ENCODE measurements at regions not wholly inside any gene's neighbourhood (a gene's known extent, or its start where the extent isn't known, plus 50 kb on each side); places are given as distances from the start of the nearest gene placed in this dataset.
"Not testable (repeated sequence)": the region's sequence is repeated elsewhere in the genome, so short reads cannot be mapped to it uniquely, and the experiment has no call there.

GRCh38 chr17:54353789-54354525 lies 531.2 kb downstream of the KIF2B start:
- H3K4me3 Mint-ChIP-seq = no peak overlapping the region
- no peaks in the 10 kb centered on the region for H3K4me1 Mint-ChIP-seq
- H3K36me3 Mint-ChIP-seq (ENCODE audit: low read depth) = no peaks in the 10 kb centered on the region
- DNase-seq = no peak
- ChIA-PET POLR2A (no interaction called here), CTCF (interaction anchor here (1.1 kb wide), 1 partner anchor 43 kb away, joined by 3 read pairs; no protein-coding TSS in a partner anchor)
- H3K9me3 Mint-ChIP-seq = peaks cover 17% of the 10 kb centered on the region
- H3K27ac Mint-ChIP-seq = no peak overlapping the region
- no peaks in the 10 kb centered on the region for H3K27me3 Mint-ChIP-seq

- H3K4me3 Mint-ChIP-seq; CTCF ChIA-PET; H3K36me3 Mint-ChIP-seq (ENCODE audit: low read depth); H3K9me3 Mint-ChIP-seq; H3K27me3 Mint-ChIP-seq; H3K4me1 Mint-ChIP-seq; H3K27ac Mint-ChIP-seq; POLR2A ChIA-PET; DNase-seq: not testable (repeated sequence)
These were observed 538.3 kb downstream of the KIF2B start for GRCh38 chr17:54361073-54361472.

GRCh38 chr17:54368906-54369305 lies 531.7 kb upstream of the TOM1L1 start:
- Mint-ChIP-seq H3K9me3 (peaks cover 2% of the 10 kb centered on the region), H3K27ac (no peak overlapping the region), H3K4me1 (no peaks in the 10 kb centered on the region), H3K4me3 (no peak overlapping the region), H3K27me3 (no peaks in the 10 kb centered on the region), H3K36me3 (ENCODE audit: low read depth) (no peaks in the 10 kb centered on the region)
- ChIA-PET POLR2A (no interaction called here), CTCF (no interaction called here)
- no peak for DNase-seq

DNA sequence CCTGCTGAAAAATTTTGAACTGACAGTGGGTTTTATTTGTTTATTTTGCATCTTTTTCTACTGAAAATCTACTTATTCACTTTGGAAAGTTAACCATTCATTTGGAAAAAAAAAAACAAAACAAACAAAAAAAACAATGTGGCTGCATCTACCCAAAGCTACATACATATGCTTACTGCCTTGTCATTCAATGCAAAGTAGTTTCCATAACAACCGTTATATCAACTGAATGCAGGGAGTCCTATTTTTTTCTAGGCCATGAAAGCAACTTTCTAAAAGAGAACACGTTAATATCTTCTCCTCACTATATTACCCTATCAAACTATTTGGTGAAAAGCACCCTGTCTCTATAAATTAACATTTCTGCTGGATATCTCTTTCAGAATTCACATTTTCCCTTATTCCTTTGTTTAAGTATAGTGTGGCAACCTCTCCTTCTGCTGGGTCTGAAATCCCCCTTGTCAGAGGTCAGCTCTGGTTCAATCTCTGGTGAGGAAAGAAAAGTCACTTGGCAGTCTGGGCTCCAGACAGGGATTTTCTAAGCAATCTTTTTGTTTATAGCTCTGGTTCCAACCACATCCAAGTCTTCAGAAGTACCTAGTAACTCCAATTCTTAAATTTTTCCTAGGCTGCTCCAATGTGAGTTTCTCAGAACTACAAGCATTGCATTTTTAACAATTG lies 528.4 kb upstream of the TOM1L1 start:
- no peak overlapping the region for H3K4me3 Mint-ChIP-seq
- no peaks in the 10 kb centered on the region for H3K4me1 Mint-ChIP-seq
- no peak for DNase-seq
- ChIA-PET CTCF (no interaction called here), POLR2A (no interaction called here)
- no peak overlapping the region for H3K27ac Mint-ChIP-seq
- peaks cover 4% of the 10 kb centered on the region for H3K9me3 Mint-ChIP-seq
- H3K27me3 Mint-ChIP-seq = no peaks in the 10 kb centered on the region
- no peaks in the 10 kb centered on the region for H3K36me3 Mint-ChIP-seq (ENCODE audit: low read depth)

DNA sequence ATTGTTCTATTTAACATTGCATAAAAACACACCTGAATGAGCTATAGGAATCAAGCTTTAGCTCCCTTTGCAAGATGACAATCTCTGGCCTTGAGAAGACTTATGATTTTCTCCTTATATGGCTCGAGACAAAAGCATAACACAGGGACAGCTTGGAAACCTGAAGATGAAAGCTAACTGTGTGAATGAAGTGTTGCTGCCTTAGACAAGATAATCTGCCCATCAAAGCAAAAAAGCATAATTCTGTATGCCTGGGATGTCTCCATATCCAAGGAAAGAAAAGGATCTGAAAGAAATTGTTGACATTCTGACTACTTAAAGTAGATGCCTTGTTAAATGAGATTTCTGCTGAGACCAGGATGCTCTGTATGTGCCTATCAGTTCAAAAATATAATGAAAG lies 526.7 kb upstream of the TOM1L1 start:
- ChIA-PET POLR2A (no interaction called here), CTCF (no interaction called here)
- Mint-ChIP-seq H3K27ac (no peak overlapping the region), H3K4me3 (no peak overlapping the region), H3K36me3 (ENCODE audit: low read depth) (no peaks in the 10 kb centered on the region), H3K27me3 (no peaks in the 10 kb centered on the region), H3K4me1 (no peaks in the 10 kb centered on the region), H3K9me3 (peaks cover 4% of the 10 kb centered on the region)
- no peak for DNase-seq

DNA sequence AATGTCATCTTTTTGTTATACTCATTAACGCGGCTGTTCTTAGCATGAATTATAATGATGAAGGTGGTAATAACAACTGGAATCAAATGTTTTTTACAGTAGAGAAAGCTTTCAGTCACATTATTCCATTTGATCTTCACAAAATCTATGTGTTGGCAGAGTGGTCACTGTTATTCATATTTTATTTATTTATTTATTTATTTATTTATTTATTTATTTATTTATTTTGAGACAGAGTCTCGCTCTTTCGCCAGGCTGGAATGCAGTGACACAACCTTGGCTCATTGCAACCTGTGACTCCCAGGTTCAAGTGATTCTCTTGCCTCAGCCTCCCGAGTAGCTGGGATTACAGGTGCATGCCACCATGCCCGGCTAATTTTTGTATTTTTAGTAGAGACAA lies 524.2 kb upstream of the TOM1L1 start:
- CTCF ChIA-PET; H3K9me3 Mint-ChIP-seq; H3K27ac Mint-ChIP-seq; H3K4me1 Mint-ChIP-seq; DNase-seq; H3K27me3 Mint-ChIP-seq; H3K4me3 Mint-ChIP-seq; POLR2A ChIA-PET; H3K36me3 Mint-ChIP-seq (ENCODE audit: low read depth): not testable (repeated sequence)

- Mint-ChIP-seq H3K27ac (no peak overlapping the region), H3K36me3 (ENCODE audit: low read depth) (no peaks in the 10 kb centered on the region), H3K4me1 (no peaks in the 10 kb centered on the region), H3K9me3 (peaks cover 3% of the 10 kb centered on the region), H3K4me3 (no peak overlapping the region), H3K27me3 (no peaks in the 10 kb centered on the region)
- ChIA-PET CTCF (no interaction called here), POLR2A (no interaction called here)
- DNase-seq = no peak
These were observed 519.2 kb upstream of the TOM1L1 start for GRCh38 chr17:54381482-54381881.

- H3K27me3 Mint-ChIP-seq = no peaks in the 10 kb centered on the region
- H3K9me3 Mint-ChIP-seq = peaks cover 3% of the 10 kb centered on the region
- ChIA-PET CTCF (no interaction called here), POLR2A (no interaction called here)
- no peak overlapping the region for H3K4me3 Mint-ChIP-seq
- H3K36me3 Mint-ChIP-seq (ENCODE audit: low read depth) = no peaks in the 10 kb centered on the region
- no peak overlapping the region for H3K27ac Mint-ChIP-seq
- no peak for DNase-seq
- H3K4me1 Mint-ChIP-seq = no peaks in the 10 kb centered on the region
These were observed 496.4 kb upstream of the TOM1L1 start for GRCh38 chr17:54404259-54404658.

DNA sequence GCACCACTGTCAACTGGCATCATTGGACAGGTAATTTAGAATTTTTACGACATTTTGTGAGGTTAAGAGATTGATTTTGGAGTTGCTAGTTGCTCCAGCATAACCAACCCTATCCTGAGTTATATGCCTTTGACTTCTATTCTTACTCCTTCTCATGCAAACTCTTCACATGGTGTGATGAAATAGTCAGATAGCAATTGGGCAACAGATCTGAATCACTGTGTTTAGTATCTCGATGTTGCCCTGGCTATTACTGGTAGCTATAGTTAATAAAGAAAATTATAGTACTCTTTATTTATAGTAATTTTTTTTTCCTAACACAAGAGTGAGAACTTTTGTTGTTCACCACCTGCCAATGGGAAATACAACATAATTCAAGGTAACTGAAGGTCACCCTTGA lies 494.8 kb upstream of the TOM1L1 start:
- H3K27me3 Mint-ChIP-seq = no peaks in the 10 kb centered on the region
- no peak for DNase-seq
- H3K4me3 Mint-ChIP-seq = no peak overlapping the region
- POLR2A ChIA-PET = no interaction called here
- H3K27ac Mint-ChIP-seq = no peak overlapping the region
- no peaks in the 10 kb centered on the region for H3K4me1 Mint-ChIP-seq
- CTCF ChIA-PET = no interaction called here
- peaks cover 3% of the 10 kb centered on the region for H3K9me3 Mint-ChIP-seq
- H3K36me3 Mint-ChIP-seq (ENCODE audit: low read depth) = no peaks in the 10 kb centered on the region

DNA sequence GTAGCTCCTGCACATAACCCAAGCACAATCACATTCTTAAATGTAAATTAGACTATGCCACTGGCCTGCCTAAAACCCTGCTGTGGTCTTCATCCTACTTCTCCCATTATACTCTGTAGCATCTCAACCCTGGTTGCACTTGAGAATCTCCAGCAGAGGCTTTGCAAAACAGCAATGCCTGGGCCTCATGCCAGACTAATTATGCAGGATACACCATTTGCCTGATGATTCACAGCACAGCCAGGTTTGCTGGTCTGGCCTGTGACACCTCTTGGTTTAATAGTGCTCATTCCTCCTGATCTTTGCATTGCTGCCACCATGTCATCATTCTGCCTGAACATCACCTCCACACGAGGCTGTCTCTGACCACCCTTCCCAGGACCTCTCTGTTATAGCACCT lies 491.9 kb upstream of the TOM1L1 start:
- Mint-ChIP-seq H3K9me3 (peaks cover 3% of the 10 kb centered on the region), H3K27ac (no peak overlapping the region), H3K4me3 (no peak overlapping the region), H3K36me3 (ENCODE audit: low read depth) (no peaks in the 10 kb centered on the region), H3K27me3 (no peaks in the 10 kb centered on the region), H3K4me1 (no peaks in the 10 kb centered on the region)
- no peak for DNase-seq
- POLR2A ChIA-PET = no interaction called here
- CTCF ChIA-PET = no interaction called here

GRCh38 chr17:54418467-54418866 lies 482.2 kb upstream of the TOM1L1 start:
- Mint-ChIP-seq H3K27me3 (no peaks in the 10 kb centered on the region), H3K4me3 (no peak overlapping the region), H3K4me1 (no peaks in the 10 kb centered on the region), H3K36me3 (ENCODE audit: low read depth) (no peaks in the 10 kb centered on the region), H3K27ac (no peak overlapping the region), H3K9me3 (peaks cover 11% of the 10 kb centered on the region)
- ChIA-PET CTCF (no interaction called here), POLR2A (no interaction called here)
- DNase-seq = no peak

DNA sequence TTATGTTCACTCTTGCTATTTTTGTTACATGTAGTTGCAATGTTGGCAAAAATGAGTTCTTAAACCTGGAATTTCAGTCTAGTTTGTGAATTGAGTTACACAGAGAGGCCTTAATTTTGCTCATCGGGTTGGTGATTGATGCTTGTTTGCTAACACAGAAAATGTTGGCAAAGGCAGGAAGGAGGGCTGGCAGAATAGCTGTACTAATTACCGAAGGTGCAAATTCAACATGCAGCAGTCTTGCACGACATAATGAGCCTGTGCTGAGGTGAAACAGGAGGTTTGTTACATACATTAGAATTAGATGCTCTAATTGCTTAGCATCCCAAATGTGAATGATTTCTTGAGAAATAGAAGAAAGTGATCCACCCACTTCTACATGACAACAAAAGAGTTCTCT lies 475.0 kb upstream of the TOM1L1 start:
- H3K27me3 Mint-ChIP-seq = no peaks in the 10 kb centered on the region
- ChIA-PET CTCF (no interaction called here), POLR2A (no interaction called here)
- H3K9me3 Mint-ChIP-seq = peaks cover 7% of the 10 kb centered on the region
- DNase-seq = no peak
- no peaks in the 10 kb centered on the region for H3K4me1 Mint-ChIP-seq
- H3K27ac Mint-ChIP-seq = no peak overlapping the region
- no peak overlapping the region for H3K4me3 Mint-ChIP-seq
- no peaks in the 10 kb centered on the region for H3K36me3 Mint-ChIP-seq (ENCODE audit: low read depth)

- no peak overlapping the region for H3K27ac Mint-ChIP-seq
- H3K36me3 Mint-ChIP-seq (ENCODE audit: low read depth) = no peaks in the 10 kb centered on the region
- no peaks in the 10 kb centered on the region for H3K27me3 Mint-ChIP-seq
- H3K9me3 Mint-ChIP-seq = peaks cover 7% of the 10 kb centered on the region
- no peak overlapping the region for H3K4me3 Mint-ChIP-seq
- no peak for DNase-seq
- H3K4me1 Mint-ChIP-seq = no peaks in the 10 kb centered on the region
- ChIA-PET CTCF (no interaction called here), POLR2A (no interaction called here)
These were observed 474.3 kb upstream of the TOM1L1 start for GRCh38 chr17:54426296-54426886.

GRCh38 chr17:54435966-54436365 lies 464.7 kb upstream of the TOM1L1 start:
- CTCF ChIA-PET = no interaction called here

More at GRCh38 chr17:54435966-54436365, 464.7 kb upstream of the TOM1L1 start:
- Mint-ChIP-seq H3K4me3 (no peak overlapping the region), H3K4me1 (no peaks in the 10 kb centered on the region), H3K9me3 (peaks cover 16% of the 10 kb centered on the region), H3K27me3 (no peaks in the 10 kb centered on the region), H3K27ac (no peak overlapping the region), H3K36me3 (ENCODE audit: low read depth) (no peaks in the 10 kb centered on the region)
- POLR2A ChIA-PET = no interaction called here
- DNase-seq = no peak

Data from activated CD4-positive, alpha-beta memory T cell treated with anti-CD3 and anti-CD28 coated beads, Interleukin-2, amount 10 ng/mL, durations not matched to agents 7 days and 5 days (primary cell).